SK-N-SH treated with all-trans-retinoic acid at 6 μM for 48 hours (cell line): ENCODE measurements at regions not wholly inside any gene's neighbourhood (a gene's known extent, or its start where the extent isn't known, plus 50 kb on each side); places are given as distances from the start of the nearest gene placed in this dataset.
"Not testable (repeated sequence)": the region's sequence is repeated elsewhere in the genome, so short reads cannot be mapped to it uniquely, and the experiment has no call there.

Experiments used
- ARNTL ChIP-seq: fragments of 450-650 bp; formaldehyde crosslinking; IDR thresholded peaks from 2 replicates; pipeline ENCODE4 v1.5.0; 2020; ENCODE audit warnings: low read depth, mild to moderate bottlenecking, moderate library complexity, borderline replicate concordance
- RARB ChIP-seq: fragments of 250-450 bp; sonication (Bioruptor Pico); IDR thresholded peaks from 2 replicates; pipeline ENCODE4 v1.8.0; 2021; ENCODE audit warnings: mild to moderate bottlenecking, moderate library complexity
- ZC3H10 ChIP-seq: fragments of 250-450 bp; sonication (Bioruptor Pico); IDR thresholded peaks from 2 replicates; pipeline ENCODE4 v1.5.1; 2021; ENCODE audit warnings: mild to moderate bottlenecking, moderate library complexity
- ZFP30 ChIP-seq: fragments of 450-650 bp; formaldehyde crosslinking; IDR thresholded peaks from 2 replicates; pipeline ENCODE4 v1.5.0; 2022; ENCODE audit warnings: mild to moderate bottlenecking, moderate library complexity
- TF ChIP-seq, protein P1 (sequence below): fragments of 250-450 bp; sonication (Bioruptor Pico); IDR thresholded peaks from 2 replicates; pipeline ENCODE4 v1.8.0; 2020; ENCODE audit warnings: mild to moderate bottlenecking, moderate library complexity, borderline replicate concordance
- TF ChIP-seq, protein P2 (sequence below): fragments of 250-450 bp; sonication (Bioruptor Pico); IDR thresholded peaks from 2 replicates; pipeline ENCODE4 v1.5.0; 2020; ENCODE audit warnings: mild to moderate bottlenecking, moderate library complexity

DNA sequence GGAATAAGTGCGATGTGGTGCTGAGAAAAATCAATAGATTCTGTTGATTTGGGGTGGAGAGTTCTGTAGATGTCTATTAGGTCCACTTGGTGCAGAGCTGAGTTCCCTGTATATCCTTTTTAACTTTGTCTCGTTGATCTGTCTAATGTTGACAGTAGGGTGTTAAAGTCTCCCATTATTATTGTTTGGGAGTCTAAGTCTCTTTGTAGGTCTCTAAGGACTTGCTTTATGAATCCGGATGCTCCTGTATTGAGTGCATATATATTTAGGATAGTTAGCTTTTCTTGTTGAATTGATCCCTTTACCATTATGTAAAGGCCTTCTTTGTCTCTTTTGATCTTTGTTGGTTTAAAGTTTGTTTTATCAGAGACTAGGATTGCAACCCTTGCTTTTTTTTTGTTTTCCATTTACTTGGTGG lies 170.8 kb upstream of the SLC38A2 start:
- TF ChIP-seq ARNTL (CRISPR knock-in tag); ZFP30 (CRISPR knock-in tag); RARB; ZC3H10: not testable (repeated sequence)
- TF ChIP-seq, protein P1, sequence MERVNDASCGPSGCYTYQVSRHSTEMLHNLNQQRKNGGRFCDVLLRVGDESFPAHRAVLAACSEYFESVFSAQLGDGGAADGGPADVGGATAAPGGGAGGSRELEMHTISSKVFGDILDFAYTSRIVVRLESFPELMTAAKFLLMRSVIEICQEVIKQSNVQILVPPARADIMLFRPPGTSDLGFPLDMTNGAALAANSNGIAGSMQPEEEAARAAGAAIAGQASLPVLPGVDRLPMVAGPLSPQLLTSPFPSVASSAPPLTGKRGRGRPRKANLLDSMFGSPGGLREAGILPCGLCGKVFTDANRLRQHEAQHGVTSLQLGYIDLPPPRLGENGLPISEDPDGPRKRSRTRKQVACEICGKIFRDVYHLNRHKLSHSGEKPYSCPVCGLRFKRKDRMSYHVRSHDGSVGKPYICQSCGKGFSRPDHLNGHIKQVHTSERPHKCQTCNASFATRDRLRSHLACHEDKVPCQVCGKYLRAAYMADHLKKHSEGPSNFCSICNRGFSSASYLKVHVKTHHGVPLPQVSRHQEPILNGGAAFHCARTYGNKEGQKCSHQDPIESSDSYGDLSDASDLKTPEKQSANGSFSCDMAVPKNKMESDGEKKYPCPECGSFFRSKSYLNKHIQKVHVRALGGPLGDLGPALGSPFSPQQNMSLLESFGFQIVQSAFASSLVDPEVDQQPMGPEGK (CRISPR knock-in tag) = not testable (repeated sequence)
- TF ChIP-seq, protein P2, sequence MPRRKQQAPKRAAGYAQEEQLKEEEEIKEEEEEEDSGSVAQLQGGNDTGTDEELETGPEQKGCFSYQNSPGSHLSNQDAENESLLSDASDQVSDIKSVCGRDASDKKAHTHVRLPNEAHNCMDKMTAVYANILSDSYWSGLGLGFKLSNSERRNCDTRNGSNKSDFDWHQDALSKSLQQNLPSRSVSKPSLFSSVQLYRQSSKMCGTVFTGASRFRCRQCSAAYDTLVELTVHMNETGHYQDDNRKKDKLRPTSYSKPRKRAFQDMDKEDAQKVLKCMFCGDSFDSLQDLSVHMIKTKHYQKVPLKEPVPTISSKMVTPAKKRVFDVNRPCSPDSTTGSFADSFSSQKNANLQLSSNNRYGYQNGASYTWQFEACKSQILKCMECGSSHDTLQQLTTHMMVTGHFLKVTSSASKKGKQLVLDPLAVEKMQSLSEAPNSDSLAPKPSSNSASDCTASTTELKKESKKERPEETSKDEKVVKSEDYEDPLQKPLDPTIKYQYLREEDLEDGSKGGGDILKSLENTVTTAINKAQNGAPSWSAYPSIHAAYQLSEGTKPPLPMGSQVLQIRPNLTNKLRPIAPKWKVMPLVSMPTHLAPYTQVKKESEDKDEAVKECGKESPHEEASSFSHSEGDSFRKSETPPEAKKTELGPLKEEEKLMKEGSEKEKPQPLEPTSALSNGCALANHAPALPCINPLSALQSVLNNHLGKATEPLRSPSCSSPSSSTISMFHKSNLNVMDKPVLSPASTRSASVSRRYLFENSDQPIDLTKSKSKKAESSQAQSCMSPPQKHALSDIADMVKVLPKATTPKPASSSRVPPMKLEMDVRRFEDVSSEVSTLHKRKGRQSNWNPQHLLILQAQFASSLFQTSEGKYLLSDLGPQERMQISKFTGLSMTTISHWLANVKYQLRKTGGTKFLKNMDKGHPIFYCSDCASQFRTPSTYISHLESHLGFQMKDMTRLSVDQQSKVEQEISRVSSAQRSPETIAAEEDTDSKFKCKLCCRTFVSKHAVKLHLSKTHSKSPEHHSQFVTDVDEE = not testable (repeated sequence)
